Renal cortical epithelial cell (primary cell): ENCODE measurements at regions not wholly inside any gene's neighbourhood (a gene's known extent, or its start where the extent isn't known, plus 50 kb on each side); places are given as distances from the start of the nearest gene placed in this dataset.

Source experiments
- DNase-seq: peaks from one replicate; pipeline ENCODE4 v3.0.0-alpha.2; 2011; ENCODE audit warnings: low read depth

- DNase-seq, result no peak
These were observed 106.3 kb downstream of the MTNR1B start for GRCh38 chr11:93075782-93076181.

GRCh38 chr11:93080146-93080759, 110.8 kb downstream of the MTNR1B start:
- DNase-seq, result no peak

- DNase-seq, result no peak
These were observed 112.2 kb downstream of the MTNR1B start for GRCh38 chr11:93081694-93082093.

- no peak for DNase-seq
These were observed 113.4 kb downstream of the MTNR1B start for GRCh38 chr11:93082900-93083299.

GRCh38 chr11:93084727-93085505, 112.9 kb downstream of the SLC36A4 start:
- DNase-seq, result peak; percentile 92

- DNase-seq, result peak; percentile 79
These were observed 108.2 kb downstream of the SLC36A4 start for GRCh38 chr11:93089474-93090102.
